A673 (cell line): ENCODE measurements at regions not wholly inside any gene's neighbourhood (a gene's known extent, or its start where the extent isn't known, plus 50 kb on each side); places are given as distances from the start of the nearest gene placed in this dataset.

Experiments
- EZH2 ChIP-seq: fragments of 200-600 bp; sonication (generic); IDR thresholded peaks from 2 replicates; pipeline ENCODE4 v1.6.1; 2017; ENCODE audit warnings: borderline replicate concordance, low read depth, mild to moderate bottlenecking, mixed read lengths, antibody characterized with exemption, low read length; ENCODE audit not compliant: poor library complexity, severe bottlenecking
- TF ChIP-seq, protein P1 (sequence below): fragments of 300-800, 200-600 bp; sonication (generic); conservative IDR thresholded peaks from 2 replicates; pipeline ENCODE4 v1.5.1; 2017; ENCODE audit warnings: low read depth, mild to moderate bottlenecking, antibody characterized with exemption, low read length, moderate library complexity, mixed read lengths

DNA sequence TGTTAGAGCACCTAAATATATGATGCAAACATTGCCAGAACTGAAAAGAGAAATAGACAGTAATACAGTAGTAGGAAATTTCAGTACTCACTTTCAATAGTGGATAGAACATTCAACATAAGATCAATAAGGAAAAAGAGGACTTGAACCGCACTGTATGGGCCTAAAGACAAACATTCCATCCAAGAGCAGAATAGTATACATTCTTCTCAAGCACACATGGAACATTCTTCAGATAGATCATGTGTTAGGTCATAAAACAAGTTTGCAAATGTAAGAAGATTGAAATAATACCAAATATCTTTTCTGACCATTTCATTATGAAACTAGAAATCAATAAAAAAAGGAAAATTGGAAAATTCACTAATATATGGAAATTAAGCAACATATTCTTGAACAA is 185.4 kb upstream of the FOXP2 start:
- TF ChIP-seq EZH2, result no peak
- TF ChIP-seq, protein P1, sequence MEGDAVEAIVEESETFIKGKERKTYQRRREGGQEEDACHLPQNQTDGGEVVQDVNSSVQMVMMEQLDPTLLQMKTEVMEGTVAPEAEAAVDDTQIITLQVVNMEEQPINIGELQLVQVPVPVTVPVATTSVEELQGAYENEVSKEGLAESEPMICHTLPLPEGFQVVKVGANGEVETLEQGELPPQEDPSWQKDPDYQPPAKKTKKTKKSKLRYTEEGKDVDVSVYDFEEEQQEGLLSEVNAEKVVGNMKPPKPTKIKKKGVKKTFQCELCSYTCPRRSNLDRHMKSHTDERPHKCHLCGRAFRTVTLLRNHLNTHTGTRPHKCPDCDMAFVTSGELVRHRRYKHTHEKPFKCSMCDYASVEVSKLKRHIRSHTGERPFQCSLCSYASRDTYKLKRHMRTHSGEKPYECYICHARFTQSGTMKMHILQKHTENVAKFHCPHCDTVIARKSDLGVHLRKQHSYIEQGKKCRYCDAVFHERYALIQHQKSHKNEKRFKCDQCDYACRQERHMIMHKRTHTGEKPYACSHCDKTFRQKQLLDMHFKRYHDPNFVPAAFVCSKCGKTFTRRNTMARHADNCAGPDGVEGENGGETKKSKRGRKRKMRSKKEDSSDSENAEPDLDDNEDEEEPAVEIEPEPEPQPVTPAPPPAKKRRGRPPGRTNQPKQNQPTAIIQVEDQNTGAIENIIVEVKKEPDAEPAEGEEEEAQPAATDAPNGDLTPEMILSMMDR, result no peak
